ENCODE measurements at regions not wholly inside any gene's neighbourhood (a gene's known extent, or its start where the extent isn't known, plus 50 kb on each side); places are given as distances from the start of the nearest gene placed in this dataset.

DNA sequence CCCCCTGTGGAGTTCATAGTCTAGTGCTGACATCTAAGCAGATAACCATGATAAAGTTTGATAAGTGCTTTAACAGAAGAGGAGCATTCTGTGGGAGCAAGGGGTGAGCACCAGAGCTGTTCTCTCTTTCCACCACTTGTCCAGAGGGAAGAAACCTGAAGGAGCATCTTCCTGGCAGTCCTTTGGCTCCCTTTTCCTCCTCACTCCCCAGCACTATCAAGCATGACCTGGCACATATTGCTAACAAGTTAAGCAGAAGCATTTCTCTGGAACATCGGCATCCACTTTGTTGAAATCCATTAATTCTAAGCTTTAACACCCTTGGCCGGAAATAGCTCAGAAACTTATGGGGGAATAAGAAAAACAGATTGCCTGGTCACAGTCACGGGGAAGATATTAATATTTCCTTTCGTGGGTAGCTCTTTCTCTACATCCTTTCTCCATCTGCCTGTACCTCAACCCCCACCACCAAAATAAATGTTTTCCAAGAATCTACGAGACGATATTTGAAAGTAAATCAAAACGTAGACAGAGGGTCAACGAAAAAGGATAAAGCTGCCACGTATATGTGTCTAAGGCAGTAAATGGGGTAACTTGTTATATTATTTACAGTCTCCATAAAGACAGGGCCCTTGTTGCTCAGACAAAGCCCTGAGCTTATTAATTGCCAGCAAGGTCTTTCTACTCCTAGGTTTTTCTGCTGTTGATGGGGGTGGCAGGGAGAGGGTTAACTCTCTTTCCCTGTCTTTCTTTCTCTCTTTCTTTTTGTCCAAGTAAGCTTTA lies 351.4 kb downstream of the NUF2 start:
- H3K9me3 ChIP-seq (ENCODE audit: low read length), result no peaks in the 10 kb centered on the region
- H3K4me3 ChIP-seq (ENCODE audit: low read length), result no peak overlapping the region
- H2AFZ ChIP-seq (ENCODE audit: low read depth, low read length), result no peak overlapping the region
- H3K27me3 ChIP-seq (ENCODE audit: insufficient read depth, low read depth, low read length), result no peaks in the 10 kb centered on the region
- H4K20me1 ChIP-seq (ENCODE audit: insufficient read depth), result no peaks in the 10 kb centered on the region
- H3F3A ChIP-seq (ENCODE audit: insufficient read depth, low read length, poor library complexity, severe bottlenecking), result peaks cover 6% of the 10 kb centered on the region
- no peak overlapping the region for H3K9ac ChIP-seq (ENCODE audit: low read length)
- no peaks in the 10 kb centered on the region for H3K9me2 ChIP-seq (ENCODE audit: insufficient read depth, low read length)
- no peak overlapping the region for H3K4me2 ChIP-seq (ENCODE audit: low read length)
- TF ChIP-seq MXI1 (conservative IDR thresholded peaks at IDR 0.05; ENCODE audit: poor library complexity, severe bottlenecking), result no peak
- H3K79me2 ChIP-seq (replicated peaks; ENCODE audit: insufficient read depth, low read length), result no peaks in the 10 kb centered on the region
- no peak overlapping the region for H3K27ac ChIP-seq (ENCODE audit: low read length)
- no peaks in the 10 kb centered on the region for H3K36me3 ChIP-seq (ENCODE audit: insufficient read depth, low read length)

- Histone ChIP-seq H3F3A (ENCODE audit: insufficient read depth, low read length, poor library complexity, severe bottlenecking) (peaks cover under 1% of the 10 kb centered on the region), H3K79me2 (replicated peaks; ENCODE audit: insufficient read depth, low read length) (no peaks in the 10 kb centered on the region), H3K27ac (ENCODE audit: low read length) (no peak overlapping the region), H3K4me3 (ENCODE audit: low read length) (no peak overlapping the region), H3K9me2 (ENCODE audit: insufficient read depth, low read length) (no peaks in the 10 kb centered on the region), H3K27me3 (ENCODE audit: insufficient read depth, low read depth, low read length) (no peaks in the 10 kb centered on the region), H4K20me1 (ENCODE audit: insufficient read depth) (no peaks in the 10 kb centered on the region), H3K9ac (ENCODE audit: low read length) (no peak overlapping the region), H2AFZ (ENCODE audit: low read depth, low read length) (no peak overlapping the region), H3K36me3 (ENCODE audit: insufficient read depth, low read length) (no peaks in the 10 kb centered on the region), H3K4me2 (ENCODE audit: low read length) (no peak overlapping the region), H3K9me3 (ENCODE audit: low read length) (no peaks in the 10 kb centered on the region)
- no peak for TF ChIP-seq POLR2AphosphoS5 (IDR thresholded peaks at IDR 0.05)
- TF ChIP-seq CTCF (IDR thresholded peaks at IDR 0.05; ENCODE audit: poor library complexity, severe bottlenecking), result no peak
- no peak for TF ChIP-seq MXI1 (conservative IDR thresholded peaks at IDR 0.05; ENCODE audit: poor library complexity, severe bottlenecking)
- no peak for TF ChIP-seq SMC3 (conservative IDR thresholded peaks at IDR 0.05; ENCODE audit: poor library complexity)
These were observed 352.0 kb downstream of the NUF2 start for GRCh38 chr1:163673759-163674151.

DNA sequence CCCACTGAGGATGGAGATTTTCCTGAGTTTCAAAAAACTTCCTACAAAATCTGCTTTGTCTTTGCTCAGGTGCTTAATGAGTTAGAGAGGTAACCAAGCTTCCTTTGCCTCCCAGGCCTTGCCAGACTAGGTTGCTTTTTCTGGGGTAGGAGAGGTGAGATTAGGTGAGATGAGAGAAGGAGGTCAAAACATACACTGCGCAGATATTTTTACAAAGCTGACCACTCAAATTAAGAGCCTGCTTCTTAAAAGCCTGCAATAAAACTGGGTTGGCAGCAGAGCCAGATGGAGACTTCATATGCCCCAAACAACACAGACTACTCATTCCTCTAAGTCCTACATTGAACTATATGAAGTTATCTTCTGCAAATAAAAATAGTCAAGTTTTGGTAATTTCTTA lies 352.5 kb downstream of the NUF2 start:
- Histone ChIP-seq H3K9ac (ENCODE audit: low read length) (no peak overlapping the region), H2AFZ (ENCODE audit: low read depth, low read length) (no peak overlapping the region), H3K36me3 (ENCODE audit: insufficient read depth, low read length) (no peaks in the 10 kb centered on the region), H3F3A (ENCODE audit: insufficient read depth, low read length, poor library complexity, severe bottlenecking) (no peaks in the 10 kb centered on the region), H4K20me1 (ENCODE audit: insufficient read depth) (no peaks in the 10 kb centered on the region), H3K27ac (ENCODE audit: low read length) (no peak overlapping the region), H3K79me2 (replicated peaks; ENCODE audit: insufficient read depth, low read length) (no peaks in the 10 kb centered on the region), H3K27me3 (ENCODE audit: insufficient read depth, low read depth, low read length) (no peaks in the 10 kb centered on the region), H3K4me2 (ENCODE audit: low read length) (no peak overlapping the region), H3K9me3 (ENCODE audit: low read length) (no peaks in the 10 kb centered on the region), H3K9me2 (ENCODE audit: insufficient read depth, low read length) (no peaks in the 10 kb centered on the region), H3K4me3 (ENCODE audit: low read length) (no peak overlapping the region)
- TF ChIP-seq, protein P1, sequence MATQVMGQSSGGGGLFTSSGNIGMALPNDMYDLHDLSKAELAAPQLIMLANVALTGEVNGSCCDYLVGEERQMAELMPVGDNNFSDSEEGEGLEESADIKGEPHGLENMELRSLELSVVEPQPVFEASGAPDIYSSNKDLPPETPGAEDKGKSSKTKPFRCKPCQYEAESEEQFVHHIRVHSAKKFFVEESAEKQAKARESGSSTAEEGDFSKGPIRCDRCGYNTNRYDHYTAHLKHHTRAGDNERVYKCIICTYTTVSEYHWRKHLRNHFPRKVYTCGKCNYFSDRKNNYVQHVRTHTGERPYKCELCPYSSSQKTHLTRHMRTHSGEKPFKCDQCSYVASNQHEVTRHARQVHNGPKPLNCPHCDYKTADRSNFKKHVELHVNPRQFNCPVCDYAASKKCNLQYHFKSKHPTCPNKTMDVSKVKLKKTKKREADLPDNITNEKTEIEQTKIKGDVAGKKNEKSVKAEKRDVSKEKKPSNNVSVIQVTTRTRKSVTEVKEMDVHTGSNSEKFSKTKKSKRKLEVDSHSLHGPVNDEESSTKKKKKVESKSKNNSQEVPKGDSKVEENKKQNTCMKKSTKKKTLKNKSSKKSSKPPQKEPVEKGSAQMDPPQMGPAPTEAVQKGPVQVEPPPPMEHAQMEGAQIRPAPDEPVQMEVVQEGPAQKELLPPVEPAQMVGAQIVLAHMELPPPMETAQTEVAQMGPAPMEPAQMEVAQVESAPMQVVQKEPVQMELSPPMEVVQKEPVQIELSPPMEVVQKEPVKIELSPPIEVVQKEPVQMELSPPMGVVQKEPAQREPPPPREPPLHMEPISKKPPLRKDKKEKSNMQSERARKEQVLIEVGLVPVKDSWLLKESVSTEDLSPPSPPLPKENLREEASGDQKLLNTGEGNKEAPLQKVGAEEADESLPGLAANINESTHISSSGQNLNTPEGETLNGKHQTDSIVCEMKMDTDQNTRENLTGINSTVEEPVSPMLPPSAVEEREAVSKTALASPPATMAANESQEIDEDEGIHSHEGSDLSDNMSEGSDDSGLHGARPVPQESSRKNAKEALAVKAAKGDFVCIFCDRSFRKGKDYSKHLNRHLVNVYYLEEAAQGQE (IDR thresholded peaks at IDR 0.05; ENCODE audit: borderline replicate concordance), result no peak

Data from neural cell (in vitro differentiated cells).